BE2C (cell line): ENCODE measurements at regions not wholly inside any gene's neighbourhood (a gene's known extent, or its start where the extent isn't known, plus 50 kb on each side); places are given as distances from the start of the nearest gene placed in this dataset.

ENCODE experiments used
- DNase-seq: peaks from one replicate; pipeline ENCODE4 v3.0.0-alpha.2; 2020
- H3K27me3 ChIP-seq: fragments of 250-450 bp; sonication (Bioruptor Pico); 2 replicates; pipeline ENCODE4 v1.5.1; 2020; ENCODE audit warnings: mild to moderate bottlenecking
- H3K36me3 ChIP-seq: fragments of 250-450 bp; sonication (Bioruptor Pico); 2 replicates; pipeline ENCODE4 v1.5.1; 2020; ENCODE audit warnings: mild to moderate bottlenecking
- H3K4me1 ChIP-seq: fragments of 250-450 bp; sonication (Bioruptor Pico); 2 replicates; pipeline ENCODE4 v1.5.1; 2020
- H3K4me3 ChIP-seq: 2 replicates; pipeline ENCODE4 v1.5.1; 2011; ENCODE audit warnings: low read depth, low read length
- H3K9me3 ChIP-seq: fragments of 250-450 bp; sonication (Bioruptor Pico); 2 replicates; pipeline ENCODE4 v1.5.1; 2020
- CTCF ChIP-seq: IDR thresholded peaks from 2 replicates; pipeline ENCODE4 v1.5.1; 2012; ENCODE audit warnings: mild to moderate bottlenecking, low read depth, low read length

- H3K9me3 ChIP-seq, result no peaks in the 10 kb centered on the region
- H3K4me3 ChIP-seq, result no peak overlapping the region
- H3K36me3 ChIP-seq, result no peaks in the 10 kb centered on the region
- no peaks in the 10 kb centered on the region for H3K27me3 ChIP-seq
- DNase-seq, result no peak
- no peak for TF ChIP-seq CTCF
- no peaks in the 10 kb centered on the region for H3K4me1 ChIP-seq
Measured at GRCh38 chr3:139764936-139765335, 87.2 kb upstream of the NMNAT3 start.

GRCh38 chr3:139764069-139764905 is 86.5 kb upstream of the NMNAT3 start:
- Histone ChIP-seq H3K4me3 (no peak overlapping the region), H3K27me3 (no peaks in the 10 kb centered on the region), H3K4me1 (no peaks in the 10 kb centered on the region), H3K9me3 (no peaks in the 10 kb centered on the region), H3K36me3 (no peaks in the 10 kb centered on the region)
- no peak for TF ChIP-seq CTCF
- DNase-seq, result no peak

DNA sequence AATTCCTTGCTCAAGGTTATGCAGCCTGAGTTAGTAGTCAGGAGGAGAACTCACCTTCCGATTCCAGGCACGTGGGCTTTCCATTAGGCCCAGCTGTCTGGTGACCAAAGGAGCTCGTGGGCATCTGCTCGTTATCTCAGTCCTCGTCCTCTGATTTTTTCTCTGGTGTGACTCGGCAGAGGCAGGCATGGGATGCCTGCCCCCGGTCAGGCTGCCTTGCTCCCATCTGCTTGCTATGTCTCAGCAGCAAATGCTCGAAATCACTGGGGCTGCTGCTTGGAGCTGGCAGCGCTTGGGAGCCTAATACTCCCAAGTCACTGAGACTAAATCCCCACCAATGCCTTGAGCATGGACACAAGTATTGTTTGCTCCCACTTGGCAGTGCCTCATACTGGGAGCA is 84.5 kb upstream of the NMNAT3 start:
- Histone ChIP-seq H3K36me3 (no peaks in the 10 kb centered on the region), H3K4me1 (no peaks in the 10 kb centered on the region), H3K9me3 (no peaks in the 10 kb centered on the region), H3K27me3 (no peaks in the 10 kb centered on the region), H3K4me3 (no peak overlapping the region)
- no peak for TF ChIP-seq CTCF
- peak; percentile 47 for DNase-seq

- Histone ChIP-seq H3K27me3 (no peaks in the 10 kb centered on the region), H3K36me3 (no peaks in the 10 kb centered on the region), H3K9me3 (no peaks in the 10 kb centered on the region), H3K4me1 (no peaks in the 10 kb centered on the region), H3K4me3 (no peak overlapping the region)
- no peak for TF ChIP-seq CTCF
- no peak for DNase-seq
Measured at GRCh38 chr3:139759470-139759869, 81.7 kb upstream of the NMNAT3 start.

- Histone ChIP-seq H3K4me1 (no peaks in the 10 kb centered on the region), H3K9me3 (no peaks in the 10 kb centered on the region), H3K36me3 (no peaks in the 10 kb centered on the region), H3K4me3 (no peak overlapping the region), H3K27me3 (no peaks in the 10 kb centered on the region)
- DNase-seq, result no peak
- no peak for TF ChIP-seq CTCF
Measured at GRCh38 chr3:139758654-139759291, 81.0 kb upstream of the NMNAT3 start.

- no peaks in the 10 kb centered on the region for H3K4me1 ChIP-seq
- TF ChIP-seq CTCF, result no peak
- H3K36me3 ChIP-seq, result no peaks in the 10 kb centered on the region
- no peaks in the 10 kb centered on the region for H3K27me3 ChIP-seq
- no peaks in the 10 kb centered on the region for H3K9me3 ChIP-seq
- H3K4me3 ChIP-seq, result no peak overlapping the region
- no peak for DNase-seq
Measured at GRCh38 chr3:139757448-139758030, 79.8 kb upstream of the NMNAT3 start.
